ENCODE measurements at regions not wholly inside any gene's neighbourhood (a gene's known extent, or its start where the extent isn't known, plus 50 kb on each side); places are given as distances from the start of the nearest gene placed in this dataset.
"Not testable (repeated sequence)": the region's sequence is repeated elsewhere in the genome, so short reads cannot be mapped to it uniquely, and the experiment has no call there.

DNA sequence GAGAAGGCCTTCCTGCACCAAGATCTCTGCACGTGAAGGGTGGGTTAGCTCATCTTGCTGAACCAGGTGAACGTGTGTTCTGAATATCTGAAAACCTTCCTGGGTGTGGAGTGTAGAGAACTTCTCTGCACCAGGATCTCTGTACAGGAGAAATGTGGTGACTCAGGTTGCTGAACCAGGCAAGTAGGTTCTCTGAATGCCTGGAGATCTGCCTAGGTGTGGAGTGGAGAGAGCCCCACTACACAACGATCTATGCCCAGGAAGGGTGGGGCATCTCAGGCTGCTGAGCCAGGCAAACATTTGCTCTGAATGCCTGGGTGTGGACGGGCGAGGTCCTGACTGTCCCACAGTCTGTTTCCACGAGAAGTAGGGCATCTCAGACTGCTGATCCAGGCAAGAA is 1002.3 kb upstream of the KCND2 start:
- DNase-seq (ENCODE audit: low spot score): no peak

- DNase-seq (ENCODE audit: low spot score): no peak
These were observed 1001.7 kb upstream of the KCND2 start for GRCh38 chr7:119271147-119271779.

DNA sequence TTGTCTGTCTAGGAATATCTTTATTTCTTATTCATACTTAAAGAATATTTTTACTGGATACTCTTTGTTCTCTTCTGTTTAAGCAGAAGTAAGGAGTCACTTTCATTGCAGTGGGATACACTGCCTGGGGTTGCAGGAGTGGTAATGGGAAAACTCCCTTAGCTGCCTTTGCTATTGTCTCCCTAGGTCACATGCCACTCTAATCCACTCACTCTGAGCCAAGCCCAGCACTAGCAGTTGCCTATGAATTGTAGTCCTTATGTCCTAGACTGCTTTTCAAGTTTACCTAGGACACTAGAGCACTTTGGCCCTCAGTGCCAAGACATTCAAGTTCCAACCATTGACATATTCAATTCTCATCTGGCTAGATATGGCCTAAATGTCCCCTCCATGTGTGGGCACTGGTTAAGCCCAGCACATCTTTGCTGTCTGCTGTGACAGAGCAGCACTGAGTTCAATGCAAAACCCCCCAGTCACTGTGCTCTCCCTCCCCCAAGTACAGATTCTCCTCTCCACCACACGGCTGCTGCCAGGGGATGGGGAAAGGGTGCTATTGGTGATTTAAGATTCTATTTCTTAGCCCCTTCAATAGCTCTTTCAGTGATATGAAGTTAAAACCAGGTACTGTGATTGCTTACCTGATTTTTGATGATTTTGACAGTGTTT is 991.7 kb upstream of the KCND2 start:
- no peak for DNase-seq (ENCODE audit: low spot score)

- no peak for DNase-seq (ENCODE audit: low spot score)
These were observed 989.6 kb upstream of the KCND2 start for GRCh38 chr7:119283353-119283752.

GRCh38 chr7:119288416-119288815 is 984.6 kb upstream of the KCND2 start:
- no peak for DNase-seq (ENCODE audit: low spot score)

- not testable (repeated sequence) for DNase-seq (ENCODE audit: low spot score)
These were observed 972.6 kb upstream of the KCND2 start for GRCh38 chr7:119300341-119300740.

GRCh38 chr7:119320316-119320715 is 952.7 kb upstream of the KCND2 start:
- no peak for DNase-seq (ENCODE audit: low spot score)

- DNase-seq (ENCODE audit: low spot score): no peak
These were observed 943.3 kb upstream of the KCND2 start for GRCh38 chr7:119329715-119330114.

DNA sequence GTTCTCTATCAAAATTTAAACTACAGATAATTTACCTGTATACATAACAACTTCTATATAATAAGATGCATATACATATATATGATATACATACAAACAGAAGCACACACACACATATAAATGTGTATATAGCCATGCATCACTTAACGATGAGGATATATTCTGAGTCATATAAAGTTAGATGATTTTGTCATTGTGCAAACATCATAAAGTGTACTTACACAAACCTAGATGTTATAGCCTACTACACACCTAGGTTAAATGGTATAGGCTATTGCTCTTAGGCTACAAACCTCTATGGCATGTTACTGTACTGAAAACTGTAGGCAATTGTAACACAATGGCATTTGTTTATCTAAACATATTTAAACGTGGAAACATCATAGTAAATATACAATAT is 937.6 kb upstream of the KCND2 start:
- DNase-seq (ENCODE audit: low spot score): no peak

DNA sequence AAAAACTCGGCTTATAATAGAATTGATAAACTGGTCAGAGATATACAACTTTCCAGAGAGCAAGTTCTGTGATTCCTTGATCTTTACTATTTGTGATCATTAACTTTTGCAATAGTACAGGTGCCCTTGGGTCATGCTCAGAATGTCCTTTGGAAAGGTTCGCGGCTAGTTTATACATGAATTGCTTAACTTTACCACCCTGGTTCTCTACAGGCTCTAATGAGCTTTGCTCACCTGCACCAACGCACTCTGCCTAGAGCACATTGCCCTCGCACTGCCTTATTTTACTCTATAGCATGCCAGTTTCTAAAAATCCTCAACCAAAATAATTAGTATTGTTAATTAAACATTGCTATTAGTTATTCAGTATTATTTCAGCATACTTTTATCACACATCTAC is 931.2 kb upstream of the KCND2 start:
- no peak for DNase-seq (ENCODE audit: low spot score)

DNA sequence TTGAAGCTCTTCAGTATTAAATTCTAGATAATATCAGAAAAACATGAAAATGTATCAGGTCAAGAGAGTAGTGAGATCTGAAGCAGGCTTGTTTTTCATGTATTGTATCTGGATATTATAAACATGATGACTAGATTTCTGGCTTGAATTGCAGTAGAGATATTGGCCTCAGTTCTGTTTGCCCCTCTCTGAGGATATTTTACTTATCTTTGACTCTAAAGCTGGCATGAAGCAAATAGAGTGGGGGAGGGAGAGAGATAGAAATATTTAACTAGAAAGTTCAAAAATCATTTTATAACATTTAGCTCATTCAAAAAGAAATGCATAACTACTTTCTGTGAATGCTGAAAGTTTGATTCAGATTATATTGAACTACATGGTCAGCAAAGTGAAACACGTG is 929.7 kb upstream of the KCND2 start:
- DNase-seq (ENCODE audit: low spot score): no peak

GRCh38 chr7:119344466-119344865 is 928.5 kb upstream of the KCND2 start:
- no peak for DNase-seq (ENCODE audit: low spot score)

- DNase-seq (ENCODE audit: low spot score): no peak
These were observed 924.5 kb upstream of the KCND2 start for GRCh38 chr7:119348491-119348890.

- DNase-seq (ENCODE audit: low spot score): no peak
These were observed 922.6 kb upstream of the KCND2 start for GRCh38 chr7:119350334-119350733.

- DNase-seq (ENCODE audit: low spot score): no peak
These were observed 921.7 kb upstream of the KCND2 start for GRCh38 chr7:119351320-119351719.

GRCh38 chr7:119374436-119374835 is 898.5 kb upstream of the KCND2 start:
- DNase-seq (ENCODE audit: low spot score): no peak

DNA sequence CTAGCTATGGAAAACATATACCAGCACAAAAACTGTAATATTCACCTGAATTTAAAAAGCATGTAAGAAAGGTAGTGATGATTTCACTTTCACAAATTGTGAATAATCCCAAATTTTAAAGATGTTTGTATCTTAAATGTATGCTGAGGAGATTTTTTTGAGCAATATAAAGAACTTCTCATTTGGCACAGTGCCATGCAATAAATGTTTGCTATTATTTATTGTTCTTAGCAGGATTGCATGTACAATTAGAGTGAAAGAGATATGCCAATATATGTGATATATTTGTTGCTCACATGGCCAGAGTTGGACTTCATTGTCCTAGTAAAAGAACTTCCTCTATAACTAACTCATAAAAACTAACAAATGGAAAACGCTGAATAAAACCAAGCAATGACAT is 895.1 kb upstream of the KCND2 start:
- DNase-seq (ENCODE audit: low spot score): no peak

DNA sequence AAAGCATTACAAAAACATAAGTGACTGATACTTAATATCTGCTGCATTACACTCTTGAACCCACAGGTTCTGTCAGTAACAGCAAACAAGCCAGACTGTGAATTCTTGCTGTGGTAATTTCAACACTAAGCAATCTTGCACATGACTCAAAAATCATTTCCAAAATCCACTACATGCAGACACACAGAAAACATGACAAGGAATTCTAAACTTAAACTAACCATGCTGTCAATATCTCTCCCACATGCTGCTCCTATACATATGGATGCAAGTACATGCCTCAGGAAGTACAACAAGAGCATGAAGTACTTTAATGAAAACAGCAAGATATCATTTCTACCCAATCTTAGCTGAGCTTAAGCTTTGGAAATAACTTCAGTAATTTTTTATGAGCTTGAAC is 890.2 kb upstream of the KCND2 start:
- DNase-seq (ENCODE audit: low spot score): no peak

DNA sequence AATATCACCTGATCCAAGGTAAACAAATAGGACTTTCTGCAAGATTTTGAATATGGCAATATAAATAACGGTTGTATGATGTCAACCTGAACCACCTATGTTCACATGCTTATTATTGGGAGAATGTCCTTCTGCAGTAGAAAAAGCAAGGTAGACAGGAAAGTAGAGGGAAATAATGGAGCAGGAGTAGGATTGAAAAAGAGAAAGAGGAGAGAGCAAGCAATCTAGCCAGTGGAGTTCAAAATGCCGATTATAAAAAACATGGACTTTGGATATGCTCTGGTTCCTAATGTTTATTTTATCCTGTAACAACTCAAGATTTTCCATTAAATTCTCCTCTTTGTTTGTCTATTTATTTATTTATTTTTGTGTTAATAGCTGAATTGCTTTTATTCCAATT is 878.0 kb upstream of the KCND2 start:
- DNase-seq (ENCODE audit: low spot score): no peak

DNA sequence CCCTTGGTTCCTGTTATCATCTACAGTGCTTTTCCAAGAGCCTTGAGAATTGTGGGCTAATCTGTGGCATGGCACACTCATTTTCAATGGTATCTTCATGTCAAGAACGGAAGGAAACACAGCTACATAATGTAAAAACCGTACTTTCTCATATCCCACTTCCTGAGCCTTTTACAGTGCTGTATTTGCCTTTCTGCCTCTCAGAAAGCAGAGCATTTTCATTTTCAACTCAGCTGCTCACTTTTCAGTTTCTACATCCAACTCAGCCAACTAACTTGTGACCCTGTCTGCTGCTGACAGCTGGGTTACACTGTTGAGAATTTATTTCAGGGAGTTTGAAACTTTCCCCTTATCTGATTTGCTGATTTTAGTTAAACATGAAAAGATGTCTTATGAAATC is 875.8 kb upstream of the KCND2 start:
- DNase-seq (ENCODE audit: low spot score): no peak

DNA sequence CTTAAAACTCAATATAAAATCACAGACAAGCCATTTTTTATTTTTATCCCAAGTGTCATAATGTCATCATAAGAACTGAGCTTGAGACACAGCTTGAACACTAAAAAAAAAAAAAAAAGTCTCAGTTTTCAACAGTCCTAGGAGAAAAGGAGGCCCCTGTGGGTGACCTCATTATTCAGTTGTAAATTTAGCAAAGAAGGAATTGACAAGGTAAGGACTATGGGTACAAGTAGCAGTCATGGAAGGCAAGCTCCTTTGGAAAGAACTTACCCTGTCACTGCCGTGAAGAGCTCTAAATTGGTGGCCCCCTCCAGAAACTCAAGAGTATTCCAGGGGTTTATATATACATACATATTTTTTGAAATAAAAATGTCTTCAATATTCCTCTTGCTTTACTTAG is 864.4 kb upstream of the KCND2 start:
- DNase-seq (ENCODE audit: low spot score): no peak

- no peak for DNase-seq (ENCODE audit: low spot score)
These were observed 859.6 kb upstream of the KCND2 start for GRCh38 chr7:119413314-119413805.

DNA sequence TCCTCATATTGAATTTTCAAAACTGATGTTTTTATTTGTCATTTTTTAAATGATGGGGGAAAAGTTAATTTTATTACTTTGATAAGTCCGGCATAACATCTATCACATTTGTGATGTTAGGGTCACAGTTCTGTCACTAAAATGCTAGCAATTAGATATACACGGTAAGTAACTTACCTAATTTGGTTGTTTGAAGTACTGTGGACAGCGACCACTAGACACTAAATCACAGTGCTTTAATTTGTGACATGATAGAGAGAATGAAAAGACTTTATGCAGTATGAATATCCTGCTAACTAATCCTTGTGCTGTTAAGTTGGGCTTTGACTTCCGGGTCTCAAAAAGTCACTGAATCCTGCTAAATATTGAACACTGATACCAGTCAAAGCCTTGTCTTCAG is 857.3 kb upstream of the KCND2 start:
- DNase-seq (ENCODE audit: low spot score): no peak

- DNase-seq (ENCODE audit: low spot score): no peak
These were observed 851.3 kb upstream of the KCND2 start for GRCh38 chr7:119421657-119422056.
